ENCODE measurements at regions not wholly inside any gene's neighbourhood (a gene's known extent, or its start where the extent isn't known, plus 50 kb on each side); places are given as distances from the start of the nearest gene placed in this dataset.

- Histone ChIP-seq H3K36me3 (ENCODE audit: insufficient read depth, low read length) (no peaks in the 10 kb centered on the region), H3K9ac (ENCODE audit: low read depth, low read length, poor library complexity, severe bottlenecking) (no peak overlapping the region), H3K4me2 (ENCODE audit: low read depth, low read length, poor library complexity, severe bottlenecking) (no peak overlapping the region), H3K27me3 (ENCODE audit: insufficient read depth, low read length, poor library complexity, severe bottlenecking) (no peaks in the 10 kb centered on the region), H3F3A (ENCODE audit: low read depth) (no peaks in the 10 kb centered on the region), H3K4me1 (ENCODE audit: insufficient read depth, low read length, poor library complexity, severe bottlenecking) (no peaks in the 10 kb centered on the region), H3K4me3 (ENCODE audit: low read length, poor library complexity, severe bottlenecking) (no peak overlapping the region), H3K9me3 (ENCODE audit: insufficient read depth, low read depth, low read length) (no peaks in the 10 kb centered on the region), H3K9me2 (replicated peaks; ENCODE audit: low read depth, low read length) (no peaks in the 10 kb centered on the region), H2AFZ (ENCODE audit: low read length) (no peak overlapping the region), H3K79me2 (ENCODE audit: insufficient read depth, low read length) (no peaks in the 10 kb centered on the region), H4K20me1 (ENCODE audit: insufficient read depth, low read length, poor library complexity, severe bottlenecking) (no peaks in the 10 kb centered on the region)
- no peak for TF ChIP-seq EZH2phosphoT487 (IDR thresholded peaks at IDR 0.05; ENCODE audit: borderline replicate concordance)
Measured at GRCh38 chr9:115208501-115208900, 90.5 kb upstream of the TNC start.

DNA sequence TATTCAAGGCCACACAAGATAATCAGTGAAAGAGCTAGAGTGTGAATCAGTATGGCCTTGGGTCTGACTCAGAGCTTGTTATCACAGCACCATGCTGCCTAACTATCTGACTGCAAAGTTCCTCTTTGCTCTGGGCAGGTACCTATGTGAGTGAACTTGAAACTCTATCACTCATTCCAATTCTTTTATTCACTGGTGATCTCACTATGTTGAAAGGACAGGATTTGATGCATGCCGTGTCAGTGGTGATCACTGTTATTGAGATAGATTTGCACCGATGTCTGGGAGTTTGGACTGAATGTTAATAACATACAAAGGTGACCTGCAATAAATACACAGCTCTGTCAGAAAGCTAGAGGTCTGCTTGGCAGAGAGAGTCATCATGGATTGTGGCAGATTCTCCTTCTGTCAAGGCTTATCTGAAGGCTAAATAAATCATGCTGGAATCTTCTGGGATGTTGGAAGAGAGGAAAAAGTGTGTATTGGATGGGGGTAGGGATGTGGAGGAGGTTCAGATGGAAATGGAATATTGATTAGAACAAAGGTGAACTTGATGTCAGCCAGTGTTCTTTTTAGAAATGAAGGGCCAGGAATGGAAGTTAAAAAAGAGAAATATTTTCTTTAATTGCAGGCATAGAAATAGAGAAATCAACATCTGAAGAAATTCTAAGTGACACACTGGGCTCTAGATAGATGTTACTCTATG lies 91.8 kb upstream of the TNC start:
- H3K27me3 ChIP-seq (ENCODE audit: insufficient read depth, low read length, poor library complexity, severe bottlenecking) = no peaks in the 10 kb centered on the region

GRCh38 chr9:115210699-115211098 lies 92.7 kb upstream of the TNC start:
- Histone ChIP-seq H3K9ac (ENCODE audit: low read depth, low read length, poor library complexity, severe bottlenecking) (no peak overlapping the region), H4K20me1 (ENCODE audit: insufficient read depth, low read length, poor library complexity, severe bottlenecking) (no peaks in the 10 kb centered on the region), H3K9me3 (ENCODE audit: insufficient read depth, low read depth, low read length) (no peaks in the 10 kb centered on the region), H3K4me2 (ENCODE audit: low read depth, low read length, poor library complexity, severe bottlenecking) (no peak overlapping the region), H3K4me1 (ENCODE audit: insufficient read depth, low read length, poor library complexity, severe bottlenecking) (no peaks in the 10 kb centered on the region), H3F3A (ENCODE audit: low read depth) (no peaks in the 10 kb centered on the region), H2AFZ (ENCODE audit: low read length) (no peak overlapping the region), H3K36me3 (ENCODE audit: insufficient read depth, low read length) (no peaks in the 10 kb centered on the region), H3K9me2 (replicated peaks; ENCODE audit: low read depth, low read length) (no peaks in the 10 kb centered on the region), H3K27me3 (ENCODE audit: insufficient read depth, low read length, poor library complexity, severe bottlenecking) (no peaks in the 10 kb centered on the region), H3K79me2 (ENCODE audit: insufficient read depth, low read length) (no peaks in the 10 kb centered on the region), H3K4me3 (ENCODE audit: low read length, poor library complexity, severe bottlenecking) (no peak overlapping the region)
- TF ChIP-seq, protein P1, sequence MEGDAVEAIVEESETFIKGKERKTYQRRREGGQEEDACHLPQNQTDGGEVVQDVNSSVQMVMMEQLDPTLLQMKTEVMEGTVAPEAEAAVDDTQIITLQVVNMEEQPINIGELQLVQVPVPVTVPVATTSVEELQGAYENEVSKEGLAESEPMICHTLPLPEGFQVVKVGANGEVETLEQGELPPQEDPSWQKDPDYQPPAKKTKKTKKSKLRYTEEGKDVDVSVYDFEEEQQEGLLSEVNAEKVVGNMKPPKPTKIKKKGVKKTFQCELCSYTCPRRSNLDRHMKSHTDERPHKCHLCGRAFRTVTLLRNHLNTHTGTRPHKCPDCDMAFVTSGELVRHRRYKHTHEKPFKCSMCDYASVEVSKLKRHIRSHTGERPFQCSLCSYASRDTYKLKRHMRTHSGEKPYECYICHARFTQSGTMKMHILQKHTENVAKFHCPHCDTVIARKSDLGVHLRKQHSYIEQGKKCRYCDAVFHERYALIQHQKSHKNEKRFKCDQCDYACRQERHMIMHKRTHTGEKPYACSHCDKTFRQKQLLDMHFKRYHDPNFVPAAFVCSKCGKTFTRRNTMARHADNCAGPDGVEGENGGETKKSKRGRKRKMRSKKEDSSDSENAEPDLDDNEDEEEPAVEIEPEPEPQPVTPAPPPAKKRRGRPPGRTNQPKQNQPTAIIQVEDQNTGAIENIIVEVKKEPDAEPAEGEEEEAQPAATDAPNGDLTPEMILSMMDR (conservative IDR thresholded peaks at IDR 0.05; ENCODE audit: low read length) = no peak
- TF ChIP-seq EZH2phosphoT487 (IDR thresholded peaks at IDR 0.05; ENCODE audit: borderline replicate concordance) = no peak

More for the DNA sequence above, 91.8 kb upstream of the TNC start:
- H3K4me3 ChIP-seq (ENCODE audit: low read length, poor library complexity, severe bottlenecking) = no peak overlapping the region
- no peak overlapping the region for H3K4me2 ChIP-seq (ENCODE audit: low read depth, low read length, poor library complexity, severe bottlenecking)
- H3K4me1 ChIP-seq (ENCODE audit: insufficient read depth, low read length, poor library complexity, severe bottlenecking) = no peaks in the 10 kb centered on the region
- H3K36me3 ChIP-seq (ENCODE audit: insufficient read depth, low read length) = no peaks in the 10 kb centered on the region
- H2AFZ ChIP-seq (ENCODE audit: low read length) = no peak overlapping the region
- no peaks in the 10 kb centered on the region for H3K9me2 ChIP-seq (replicated peaks; ENCODE audit: low read depth, low read length)
- H3K9me3 ChIP-seq (ENCODE audit: insufficient read depth, low read depth, low read length) = no peaks in the 10 kb centered on the region
- H3K79me2 ChIP-seq (ENCODE audit: insufficient read depth, low read length) = no peaks in the 10 kb centered on the region
- H4K20me1 ChIP-seq (ENCODE audit: insufficient read depth, low read length, poor library complexity, severe bottlenecking) = no peaks in the 10 kb centered on the region
- H3F3A ChIP-seq (ENCODE audit: low read depth) = no peaks in the 10 kb centered on the region
- TF ChIP-seq, protein P1 (conservative IDR thresholded peaks at IDR 0.05; ENCODE audit: low read length) = no peak
- no peak for TF ChIP-seq EZH2phosphoT487 (IDR thresholded peaks at IDR 0.05; ENCODE audit: borderline replicate concordance)
- no peak overlapping the region for H3K9ac ChIP-seq (ENCODE audit: low read depth, low read length, poor library complexity, severe bottlenecking)

Measured in Loucy (cell line).